ENCODE measurements at regions not wholly inside any gene's neighbourhood (a gene's known extent, or its start where the extent isn't known, plus 50 kb on each side); places are given as distances from the start of the nearest gene placed in this dataset.

DNA sequence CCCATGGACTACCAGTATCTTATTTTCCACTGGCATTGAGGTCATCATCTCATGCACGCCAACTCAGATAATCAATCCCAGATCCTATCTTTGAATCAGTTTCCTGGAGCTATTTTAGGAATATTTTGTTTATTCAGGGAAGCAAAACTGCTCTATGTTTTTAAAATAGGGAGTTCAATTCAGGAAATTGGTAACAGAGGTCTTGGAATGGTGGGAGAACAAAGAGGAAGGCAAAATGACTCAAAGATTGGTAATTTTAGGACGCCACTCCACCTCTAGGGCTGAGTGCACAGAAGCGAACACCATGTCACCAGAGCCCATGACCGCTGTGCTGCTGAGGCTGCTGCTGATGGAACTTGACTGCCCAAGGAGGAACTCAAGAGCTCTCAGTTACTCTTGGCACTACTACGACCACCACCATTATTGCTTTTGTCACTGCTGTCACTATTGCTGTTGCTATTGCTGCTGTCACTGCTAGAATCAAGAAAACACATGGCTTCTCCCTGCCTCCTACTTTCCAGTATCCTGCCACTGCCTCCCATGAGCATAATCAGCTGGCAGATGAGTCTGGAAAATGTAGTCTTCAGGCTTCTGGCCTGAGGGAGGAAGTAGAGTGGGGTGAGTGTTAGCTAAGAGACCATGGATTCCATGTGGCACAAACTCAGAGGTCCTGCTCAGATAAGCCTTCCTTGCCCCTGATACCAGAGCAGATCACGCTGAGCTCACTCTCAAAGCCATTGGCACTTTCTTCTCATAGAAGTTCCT is 71.6 kb upstream of the CNIH3 start:
- no peak overlapping the region for H3K27ac ChIP-seq (ENCODE audit: control insufficient read depth, insufficient read depth)
- H3K9me3 ChIP-seq (replicated peaks; ENCODE audit: control insufficient read depth, insufficient read depth, low read length): no peaks in the 10 kb centered on the region
- peaks cover 0 to 3% of the 10 kb centered on the region in 2 experiments; a peak in 3 of 4 replicates for H3K27me3 ChIP-seq (replicated peaks in 1 of 2; ENCODE audit: control insufficient read depth in 2 of 2, insufficient read depth in 2 of 2, low read length in 1 of 2)
- TF ChIP-seq JUNB (IDR thresholded peaks at IDR 0.05): no peak
- no peak for TF ChIP-seq BHLHE40 (IDR thresholded peaks at IDR 0.05; ENCODE audit: borderline replicate concordance in 1 of 2, low read depth in 2 of 2, low read length in 1 of 2)
- TF ChIP-seq EP300 (IDR thresholded peaks at IDR 0.05; ENCODE audit: borderline replicate concordance in 1 of 2, control insufficient read depth in 1 of 2, low read depth in 2 of 2, low read length in 2 of 2): no peak
- TF ChIP-seq RFX5 (IDR thresholded peaks at IDR 0.05; ENCODE audit: low read depth, low read length): no peak
- no peak for TF ChIP-seq SMAD1 (IDR thresholded peaks at IDR 0.05; ENCODE audit: low read depth, partially characterized antibody)
- no peak for TF ChIP-seq SMARCA5 (IDR thresholded peaks at IDR 0.05)
- no peak for TF ChIP-seq CHD2 (IDR thresholded peaks at IDR 0.05; ENCODE audit: borderline replicate concordance, low read depth, low read length)
- no peak for TF ChIP-seq NFYA (IDR thresholded peaks at IDR 0.05; ENCODE audit: borderline replicate concordance, low read depth, low read length)
- no peak for TF ChIP-seq CBX3 (IDR thresholded peaks at IDR 0.05; ENCODE audit: borderline replicate concordance, low read depth)
- no peak for TF ChIP-seq FOXM1 (IDR thresholded peaks at IDR 0.05; ENCODE audit: low read depth, low read length)
- TF ChIP-seq BACH1 (IDR thresholded peaks at IDR 0.05; ENCODE audit: borderline replicate concordance): no peak
- TF ChIP-seq MXI1 (IDR thresholded peaks at IDR 0.05; ENCODE audit: low read depth, low read length): no peak
- no peak for TF ChIP-seq NRF1 (conservative IDR thresholded peaks at IDR 0.05; ENCODE audit: low read depth, low read length)
- no peak for TF ChIP-seq ZNF217 (IDR thresholded peaks at IDR 0.05)
- TF ChIP-seq, protein P1, sequence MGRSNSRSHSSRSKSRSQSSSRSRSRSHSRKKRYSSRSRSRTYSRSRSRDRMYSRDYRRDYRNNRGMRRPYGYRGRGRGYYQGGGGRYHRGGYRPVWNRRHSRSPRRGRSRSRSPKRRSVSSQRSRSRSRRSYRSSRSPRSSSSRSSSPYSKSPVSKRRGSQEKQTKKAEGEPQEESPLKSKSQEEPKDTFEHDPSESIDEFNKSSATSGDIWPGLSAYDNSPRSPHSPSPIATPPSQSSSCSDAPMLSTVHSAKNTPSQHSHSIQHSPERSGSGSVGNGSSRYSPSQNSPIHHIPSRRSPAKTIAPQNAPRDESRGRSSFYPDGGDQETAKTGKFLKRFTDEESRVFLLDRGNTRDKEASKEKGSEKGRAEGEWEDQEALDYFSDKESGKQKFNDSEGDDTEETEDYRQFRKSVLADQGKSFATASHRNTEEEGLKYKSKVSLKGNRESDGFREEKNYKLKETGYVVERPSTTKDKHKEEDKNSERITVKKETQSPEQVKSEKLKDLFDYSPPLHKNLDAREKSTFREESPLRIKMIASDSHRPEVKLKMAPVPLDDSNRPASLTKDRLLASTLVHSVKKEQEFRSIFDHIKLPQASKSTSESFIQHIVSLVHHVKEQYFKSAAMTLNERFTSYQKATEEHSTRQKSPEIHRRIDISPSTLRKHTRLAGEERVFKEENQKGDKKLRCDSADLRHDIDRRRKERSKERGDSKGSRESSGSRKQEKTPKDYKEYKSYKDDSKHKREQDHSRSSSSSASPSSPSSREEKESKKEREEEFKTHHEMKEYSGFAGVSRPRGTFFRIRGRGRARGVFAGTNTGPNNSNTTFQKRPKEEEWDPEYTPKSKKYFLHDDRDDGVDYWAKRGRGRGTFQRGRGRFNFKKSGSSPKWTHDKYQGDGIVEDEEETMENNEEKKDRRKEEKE (IDR thresholded peaks at IDR 0.05): no peak
- TF ChIP-seq EZH2 (IDR thresholded peaks at IDR 0.05; ENCODE audit: borderline replicate concordance, control insufficient read depth, low read depth, low read length): no peak
- no peak for TF ChIP-seq SRF (IDR thresholded peaks at IDR 0.05; ENCODE audit: low read depth in 2 of 2, low read length in 2 of 2)
- POLR2A ChIA-PET: no interaction called here
- no peak overlapping the region for H3K4me3 ChIP-seq
- CTCF ChIA-PET: interaction anchor here (0.9 to 1.1 kb wide), 3 partner anchors 19 to 31 kb away, joined by 3 read pairs; no protein-coding TSS in a partner anchor
- H3K79me2 ChIP-seq (ENCODE audit: control insufficient read depth, insufficient read depth, low read length): no peaks in the 10 kb centered on the region
- no peaks in the 10 kb centered on the region for H3K4me1 ChIP-seq (ENCODE audit: control insufficient read depth, insufficient read depth, low read length)
- WGBS (ENCODE audit: insufficient coverage, insufficient replicate concordance, low lambda C conversion rate, missing lambda C conversion rate): 13% methylated on average over 6 of the region's 6 CpGs
- SMC1A ChIA-PET (ENCODE audit: uncharacterized antibody, unreplicated experiment): interaction anchor here (0.9 to 2.0 kb wide), 3 partner anchors 12 to 31 kb away, joined by 3 to 6 read pairs (median 3); no protein-coding TSS in a partner anchor
- H3K9ac ChIP-seq (ENCODE audit: control insufficient read depth, insufficient read depth, low read length): no peak overlapping the region
- no peak overlapping the region for H3K4me2 ChIP-seq (ENCODE audit: control insufficient read depth, insufficient read depth)
- RAD21 ChIA-PET (ENCODE audit: unreplicated experiment): no interaction called here
- no peaks in the 10 kb centered on the region for H3K36me3 ChIP-seq (ENCODE audit: control insufficient read depth in 2 of 2, insufficient read depth in 2 of 2, low read length in 1 of 2)
- DNase-seq (ENCODE audit: low read depth, low spot score) (no peak), FAIRE-seq (no peak), ATAC-seq (no peak)
- in situ Hi-C loops (cut with MboI) (no loop called here), intact Hi-C loops (cut with micrococcal nuclease; ENCODE audit: unreplicated experiment) (no loop called here)
- H2AFZ ChIP-seq (ENCODE audit: control insufficient read depth, low read depth, low read length): no peak overlapping the region
- no TSS peak for BruUV-seq (replicated peaks)
- H4K20me1 ChIP-seq (ENCODE audit: control insufficient read depth, insufficient read depth): no peaks in the 10 kb centered on the region

Measured in GM12878 (cell line).